Lung (tissue), 11 donors: ENCODE measurements at regions not wholly inside any gene's neighbourhood (a gene's known extent, or its start where the extent isn't known, plus 50 kb on each side); places are given as distances from the start of the nearest gene placed in this dataset.

Source experiments
- ATAC-seq: fragments of 200-7000 bp; cut with Tn5 transposase; one replicate; pipeline ENCODE4 v1.9.1; 2020; ENCODE audit warnings: moderate number of reproducible peaks; ENCODE audit not compliant: insufficient read depth, low FRiP score
- DNase-seq, 3 donors: peaks; one replicate each; pipeline ENCODE4 v3.0.0-alpha.2; 2013 to 2017
- H3K27ac ChIP-seq, 2 donors: one replicate each; pipeline ENCODE4 v1.5.1; 2013; ENCODE audit warnings: mild to moderate bottlenecking in 2 of 2, moderate library complexity in 2 of 2, control low read depth in 1 of 2, inconsistent platforms in 1 of 2, low read depth in 1 of 2, low read length in 1 of 2
- H3K27me3 ChIP-seq, 3 donors: one replicate each; pipeline ENCODE4 v1.5.1; 2013; ENCODE audit warnings: low read length in 2 of 3; ENCODE audit not compliant: control insufficient read depth in 3 of 3, insufficient read depth in 3 of 3
- H3K36me3 ChIP-seq, 4 donors: one replicate each; pipeline ENCODE4 v1.5.1; 2013; ENCODE audit warnings: low read length in 4 of 4, mild to moderate bottlenecking in 1 of 4, moderate library complexity in 1 of 4; ENCODE audit not compliant: control insufficient read depth in 4 of 4, insufficient read depth in 4 of 4
- H3K4me1 ChIP-seq, 5 donors: one replicate each; pipeline ENCODE4 v1.5.1; 2013; ENCODE audit warnings: low read length in 5 of 5, mild to moderate bottlenecking in 2 of 5, moderate library complexity in 1 of 5; ENCODE audit not compliant: control insufficient read depth in 5 of 5, insufficient read depth in 5 of 5
- H3K4me3 ChIP-seq: one replicate; pipeline ENCODE4 v1.5.1; 2013; ENCODE audit warnings: mild to moderate bottlenecking, control low read depth, moderate library complexity
- H3K9ac ChIP-seq, 2 donors: one replicate each; pipeline ENCODE4 v1.5.1; 2013; ENCODE audit warnings: low read length in 2 of 2, control low read depth in 1 of 2; ENCODE audit not compliant: insufficient read depth in 1 of 2
- H3K9me3 ChIP-seq, 4 donors: one replicate each; pipeline ENCODE4 v1.5.1; 2013; ENCODE audit warnings: low read length in 3 of 4, mild to moderate bottlenecking in 1 of 4, moderate library complexity in 1 of 4; ENCODE audit not compliant: control insufficient read depth in 4 of 4, insufficient read depth in 3 of 4
- CTCF ChIP-seq: IDR thresholded peaks from 2 replicates; pipeline ENCODE4 v1.5.1; 2012; ENCODE audit warnings: mild to moderate bottlenecking; ENCODE audit errors: control extremely low read depth, extremely low read depth
- WGBS, 2 donors: extraction: QIAGEN DNeasy Blood & Tissue Kit; methylation state at CpG; one replicate each; pipeline ENCODE4 v1.1.7; 2013; 5-methylcytosine and 5-hydroxymethylcytosine counted together
- donor health status: control.
- donor health status: control.
- donor health status: Bipolar disorder and iron deficiency.
- donor health status: healthy.
- donor health status: DM: yes; HTN: yes; CAD: no.

- no peak overlapping the region for H3K27ac ChIP-seq
- peaks cover 0 to 8% (median 0%) of the 10 kb centered on the region in 5 donors for H3K4me1 ChIP-seq
- no peaks in the 10 kb centered on the region for H3K36me3 ChIP-seq
- no peak overlapping the region for H3K9ac ChIP-seq
- no peak for ATAC-seq
- H3K4me3 ChIP-seq = no peak overlapping the region
- H3K27me3 ChIP-seq = no peaks in the 10 kb centered on the region
- peaks cover 0 to 10% (median 0%) of the 10 kb centered on the region in 4 donors for H3K9me3 ChIP-seq
- WGBS, 2 donors = 85 to 86% methylated on average over 20 of the region's 20 CpGs
- TF ChIP-seq CTCF = no peak
- no peak for DNase-seq
Measured at GRCh38 chr18:78634061-78634696, 345.4 kb upstream of the SALL3 start.

- ATAC-seq (no peak), DNase-seq (no peak)
- Histone ChIP-seq H3K4me1 (peaks cover 0 to 12% (median 0%) of the 10 kb centered on the region in 5 donors), H3K4me3 (no peak overlapping the region), H3K27me3 (no peaks in the 10 kb centered on the region), H3K9me3 (peaks cover 0 to 9% (median 0%) of the 10 kb centered on the region in 4 donors), H3K36me3 (no peaks in the 10 kb centered on the region), H3K27ac (no peak overlapping the region), H3K9ac (no peak overlapping the region)
- TF ChIP-seq CTCF = no peak
- 91 to 93% methylated on average over 29 of the region's 29 CpGs for WGBS, 2 donors
Measured at GRCh38 chr18:78635093-78635800, 344.4 kb upstream of the SALL3 start.

GRCh38 chr18:78636260-78636659 is 343.4 kb upstream of the SALL3 start:
- Histone ChIP-seq H3K36me3 (no peaks in the 10 kb centered on the region), H3K4me1 (peaks cover 0 to 12% (median 3%) of the 10 kb centered on the region in 5 donors), H3K9ac (no peak overlapping the region), H3K4me3 (no peak overlapping the region), H3K27ac (no peak overlapping the region), H3K27me3 (no peaks in the 10 kb centered on the region), H3K9me3 (peaks cover 0 to 4% (median 0%) of the 10 kb centered on the region in 4 donors)
- no peak for TF ChIP-seq CTCF
- WGBS, 2 donors = 93 to 96% methylated on average over 2 of the region's 2 CpGs
- ATAC-seq (no peak), DNase-seq (no peak)
